H1 (cell line): ENCODE measurements at regions not wholly inside any gene's neighbourhood (a gene's known extent, or its start where the extent isn't known, plus 50 kb on each side); places are given as distances from the start of the nearest gene placed in this dataset.

ENCODE experiments used
- CTCF ChIA-PET: fragments of 300-600 bp; sonication (Branson Sonifier 250); formaldehyde crosslinking; loops from one replicate; lab custom pipeline; 2021; ENCODE audit not compliant: partially characterized antibody; lab: Charles Lee
- POLR2A ChIA-PET: fragments of 300-600 bp; sonication (Branson Sonifier 250); formaldehyde crosslinking; loops from one replicate; lab custom pipeline; 2021; ENCODE audit warnings: inconsistent platforms; ENCODE audit not compliant: partially characterized antibody; lab: Charles Lee
- DNase-seq, 2 experiments: peaks; one replicate each; pipeline versions ENCODE4 v3.0.0 to v3.0.0-alpha.2; 2010 to 2022; ENCODE audit warnings: low spot score in 2 of 2, low read depth in 1 of 2, mixed read lengths in 1 of 2
- FAIRE-seq: peaks from 2 replicates; lab custom pipeline; 2011; peaks lifted over from hg19 to GRCh38; lab: Jason Lieb, UNC
- H2AFZ ChIP-seq: 2 replicates; pipeline ENCODE4 v1.8.1; 2012; ENCODE audit warnings: low read length, inconsistent platforms
- H2AK5ac ChIP-seq: 2 replicates; pipeline ENCODE4 v1.6.1; 2013; ENCODE audit warnings: low read depth, low read length
- H2BK120ac ChIP-seq: replicated peaks from 2 replicates; pipeline ENCODE3; 2013; ENCODE audit warnings: low read depth, low read length, inconsistent platforms
- H2BK12ac ChIP-seq: 2 replicates; pipeline ENCODE4 v1.6.1; 2013; ENCODE audit warnings: low read depth, low read length
- H2BK15ac ChIP-seq: 2 replicates; pipeline ENCODE4 v1.6.1; 2013; ENCODE audit warnings: low read length
- H2BK20ac ChIP-seq: 2 replicates; pipeline ENCODE4 v1.6.1; 2013; ENCODE audit warnings: low read length
- H2BK5ac ChIP-seq: 2 replicates; pipeline ENCODE4 v1.6.1; 2013; ENCODE audit warnings: low read depth, low read length
- H3K14ac ChIP-seq: 2 replicates; pipeline ENCODE4 v1.6.1; 2013; ENCODE audit warnings: inconsistent platforms; ENCODE audit not compliant: insufficient read length
- H3K18ac ChIP-seq: 2 replicates; pipeline ENCODE4 v1.6.1; 2013; ENCODE audit warnings: low read length; ENCODE audit errors: extremely low read depth
- H3K23ac ChIP-seq: 2 replicates; pipeline ENCODE4 v1.6.1; 2013; ENCODE audit warnings: inconsistent platforms; ENCODE audit not compliant: insufficient read length
- H3K23me2 ChIP-seq: 2 replicates; pipeline ENCODE4 v1.6.1; 2013; ENCODE audit warnings: low read depth, low read length
- H3K27ac ChIP-seq: 2 replicates; pipeline ENCODE4 v1.6.1; 2011; ENCODE audit warnings: low read depth, low read length, inconsistent platforms
- H3K27me3 ChIP-seq, 4 experiments: replicated peaks in 1 of 4; 1 replicate in 1 of 4; 2 replicates in 3 of 4; pipeline versions ENCODE4 v1.6.1 to v1.8.1; 2011 to 2013; ENCODE audit warnings: low read length in 3 of 4, mild to moderate bottlenecking in 3 of 4, inconsistent platforms in 2 of 4, mixed read lengths in 2 of 4, moderate library complexity in 1 of 4; ENCODE audit not compliant: control insufficient read depth in 3 of 4, insufficient read depth in 3 of 4; ENCODE audit errors: extremely low read depth in 1 of 4
- H3K36me3 ChIP-seq, 4 experiments: 2 replicates each; pipeline versions ENCODE4 v1.6.1 to v1.8.1; 2011 to 2013; ENCODE audit warnings: mild to moderate bottlenecking in 4 of 4, low read length in 3 of 4, moderate library complexity in 2 of 4, control low read depth in 1 of 4, inconsistent platforms in 1 of 4; ENCODE audit not compliant: insufficient read depth in 4 of 4, control insufficient read depth in 2 of 4
- H3K4ac ChIP-seq: replicated peaks from 2 replicates; pipeline ENCODE3; 2013; ENCODE audit warnings: low read length, low read depth, mixed read lengths, inconsistent platforms; ENCODE audit not compliant: insufficient read length
- H3K4me1 ChIP-seq, 4 experiments: replicated peaks in 1 of 4; 1 replicate in 1 of 4; 2 replicates in 3 of 4; pipeline versions ENCODE4 v1.6.1 to v1.8.1; 2011 to 2013; ENCODE audit warnings: low read length in 3 of 4, inconsistent platforms in 2 of 4, mixed read lengths in 1 of 4; ENCODE audit not compliant: insufficient read depth in 4 of 4, control insufficient read depth in 3 of 4
- H3K4me2 ChIP-seq, 2 experiments: 2 replicates each; pipeline versions ENCODE4 v1.6.1 to v1.8.1; 2011 to 2013; ENCODE audit warnings: low read depth in 2 of 2, low read length in 2 of 2, control low read depth in 1 of 2, inconsistent platforms in 1 of 2, mild to moderate bottlenecking in 1 of 2; ENCODE audit not compliant: insufficient read depth in 1 of 2
- H3K4me3 ChIP-seq, 4 experiments: fragments of 200-600, 300-600 bp in 1 of 4; sonication (generic), shearing (Covaris generic), sonication (Bioruptor Twin) in 1 of 4; 2 replicates each; pipeline versions ENCODE4 v1.5.1 to v1.8.1; 2011 to 2016; ENCODE audit warnings: low read length in 4 of 4, low read depth in 3 of 4, control low read depth in 2 of 4, inconsistent platforms in 2 of 4, mild to moderate bottlenecking in 2 of 4, mixed read lengths in 1 of 4, moderate library complexity in 1 of 4; ENCODE audit not compliant: insufficient read depth in 2 of 4; ENCODE audit errors: extremely low read depth in 1 of 4
- H3K56ac ChIP-seq: replicated peaks from 2 replicates; pipeline ENCODE3; 2013; ENCODE audit warnings: low read depth, mild to moderate bottlenecking, mixed read lengths, low read length, inconsistent platforms; ENCODE audit not compliant: insufficient read length
- H3K79me1 ChIP-seq: 2 replicates; pipeline ENCODE4 v1.6.1; 2013; ENCODE audit warnings: low read depth, low read length, control low read depth
- H3K79me2 ChIP-seq, 2 experiments: 2 replicates each; pipeline versions ENCODE4 v1.6.1 to v1.8.1; 2012 to 2013; ENCODE audit warnings: low read length in 2 of 2, mild to moderate bottlenecking in 2 of 2, inconsistent platforms in 1 of 2; ENCODE audit not compliant: insufficient read depth in 2 of 2, control insufficient read depth in 1 of 2
- H3K9ac ChIP-seq, 4 experiments: replicated peaks in 1 of 4; 1 replicate in 1 of 4; 2 replicates in 3 of 4; pipeline versions ENCODE4 v1.6.1 to v1.8.1; 2011 to 2013; ENCODE audit warnings: low read depth in 3 of 4, low read length in 3 of 4, control low read depth in 2 of 4, mild to moderate bottlenecking in 2 of 4, moderate library complexity in 2 of 4, inconsistent platforms in 1 of 4; ENCODE audit errors: extremely low read depth in 1 of 4
- H3K9me3 ChIP-seq, 2 experiments: 2 replicates each; pipeline versions ENCODE4 v1.6.1 to v1.8.1; 2012 to 2013; ENCODE audit warnings: mild to moderate bottlenecking in 2 of 2, moderate library complexity in 2 of 2, control low read depth in 1 of 2, inconsistent platforms in 1 of 2, low read depth in 1 of 2, low read length in 1 of 2, mixed read lengths in 1 of 2; ENCODE audit not compliant: insufficient read depth in 2 of 2
- H4K20me1 ChIP-seq, 2 experiments: replicated peaks in 1 of 2; 2 replicates each; pipeline versions ENCODE3 to v1.8.1; 2011 to 2013; ENCODE audit warnings: inconsistent platforms in 2 of 2, low read length in 2 of 2, mild to moderate bottlenecking in 1 of 2; ENCODE audit not compliant: insufficient read depth in 2 of 2, control insufficient read depth in 1 of 2
- H4K5ac ChIP-seq: 2 replicates; pipeline ENCODE4 v1.6.1; 2013; ENCODE audit warnings: low read length, low read depth, mixed read lengths, inconsistent platforms; ENCODE audit not compliant: insufficient read length
- H4K8ac ChIP-seq: 2 replicates; pipeline ENCODE4 v1.8.0; 2013; ENCODE audit warnings: mild to moderate bottlenecking, moderate library complexity, low read length, inconsistent platforms; ENCODE audit not compliant: insufficient read depth; ENCODE audit errors: extremely low read depth
- H4K91ac ChIP-seq: replicated peaks from 2 replicates; pipeline ENCODE3; 2013; ENCODE audit warnings: low read length, mixed read lengths, inconsistent platforms; ENCODE audit not compliant: insufficient read length
- BRCA1 ChIP-seq: IDR thresholded peaks from 2 replicates; pipeline ENCODE4 v1.6.1; 2012; ENCODE audit warnings: low read depth, low read length, improper control_type of control experiment
- EGR1 ChIP-seq: IDR thresholded peaks from 2 replicates; pipeline ENCODE4 v1.6.1; 2011; ENCODE audit warnings: low read depth, low read length, borderline replicate concordance
- EZH2 ChIP-seq: fragments of 200-600 bp; sonication (generic); IDR thresholded peaks from 2 replicates; pipeline ENCODE4 v1.7.1; 2012; ENCODE audit warnings: low read depth, mild to moderate bottlenecking, moderate library complexity, low read length, inconsistent platforms; ENCODE audit not compliant: severe bottlenecking
- GABPA ChIP-seq: IDR thresholded peaks from 2 replicates; pipeline ENCODE4 v1.6.1; 2011; ENCODE audit warnings: mild to moderate bottlenecking, low read length, moderate library complexity, borderline replicate concordance; ENCODE audit not compliant: insufficient read depth
- MAFK ChIP-seq: IDR thresholded peaks from 2 replicates; pipeline ENCODE4 v1.6.1; 2012; ENCODE audit warnings: low read depth, mild to moderate bottlenecking, improper control_type of control experiment, low read length
- NANOG ChIP-seq: IDR thresholded peaks from 2 replicates; pipeline ENCODE4 v1.6.1; 2011; ENCODE audit warnings: low read length, low read depth, mild to moderate bottlenecking, inconsistent platforms; ENCODE audit not compliant: insufficient read depth, poor library complexity, severe bottlenecking
- POLR2AphosphoS5 ChIP-seq: IDR thresholded peaks from 2 replicates; pipeline ENCODE4 v1.6.1; 2011; ENCODE audit warnings: low read depth, low read length
- RFX5 ChIP-seq: IDR thresholded peaks from 2 replicates; pipeline ENCODE4 v1.6.1; 2011; ENCODE audit warnings: low read depth, low read length, improper control_type of control experiment, borderline replicate concordance
- RNF2 ChIP-seq: fragments of 200-900, 300-1000 bp; sonication (generic); IDR thresholded peaks from 2 replicates; pipeline ENCODE4 v1.7.1; 2016; ENCODE audit warnings: borderline replicate concordance, low read depth, mild to moderate bottlenecking, antibody characterized with exemption, low read length; ENCODE audit not compliant: poor library complexity, severe bottlenecking; ENCODE audit errors: missing control alignments
- SAP30 ChIP-seq: fragments of 300-600 bp; sonication (generic); IDR thresholded peaks from 2 replicates; pipeline ENCODE4 v1.7.1; 2012; ENCODE audit warnings: low read length, moderate library complexity, mild to moderate bottlenecking, inconsistent platforms; ENCODE audit not compliant: insufficient read depth, insufficient replicate concordance
- SP4 ChIP-seq: IDR thresholded peaks from 2 replicates; pipeline ENCODE4 v1.6.1; 2012; ENCODE audit warnings: low read length, inconsistent platforms
- TAF7 ChIP-seq: optimal IDR thresholded peaks from 2 replicates; pipeline ENCODE3; 2011; ENCODE audit warnings: low read depth, mild to moderate bottlenecking, inconsistent platforms, low read length, moderate library complexity, borderline replicate concordance
- USF2 ChIP-seq: IDR thresholded peaks from 2 replicates; pipeline ENCODE4 v1.6.1; 2011; ENCODE audit warnings: low read length, improper control_type of control experiment
- WGBS, 2 experiments: shearing (Covaris generic) in 1 of 2; methylation state at CpG; one replicate each; pipeline versions ENCODE4 v1.1.6 to v1.1.7; 2013 to 2015; ENCODE audit warnings: low lambda C conversion rate in 2 of 2, mixed read lengths in 2 of 2, inconsistent platforms in 1 of 2, low coverage in 1 of 2, missing lambda C conversion rate in 1 of 2; ENCODE audit not compliant: insufficient replicate concordance in 2 of 2, insufficient coverage in 1 of 2, insufficient read length in 1 of 2; ENCODE audit errors: extremely low coverage in 1 of 2, missing lambda C conversion rate in 1 of 2; 5-methylcytosine and 5-hydroxymethylcytosine counted together

- Histone ChIP-seq H4K20me1 (no peaks in the 10 kb centered on the region), H3K9me3 (peaks cover 0 to 5% of the 10 kb centered on the region in 2 experiments; a peak in 1 of 4 replicates), H2AK5ac (no peak overlapping the region), H3K14ac (no peak overlapping the region), H3K79me2 (no peaks in the 10 kb centered on the region), H3K4ac (no peak overlapping the region), H3K23me2 (peaks cover 4% of the 10 kb centered on the region; the same call in 1 of the 2 replicates), H4K91ac (no peak overlapping the region), H3K79me1 (no peaks in the 10 kb centered on the region), H3K4me3 (no peak overlapping the region), H3K56ac (no peak overlapping the region), H4K8ac (no peak overlapping the region), H3K4me1 (no peaks in the 10 kb centered on the region), H2AFZ (no peak overlapping the region), H3K23ac (no peak overlapping the region), H3K36me3 (no peaks in the 10 kb centered on the region), H2BK120ac (no peak overlapping the region), H2BK20ac (no peak overlapping the region), H2BK5ac (no peak overlapping the region), H3K18ac (no peak overlapping the region), H4K5ac (no peak overlapping the region), H3K27me3 (peaks cover 0 to 2% (median 0%) of the 10 kb centered on the region in 4 experiments; a peak in 1 of 7 replicates), H2BK15ac (no peak overlapping the region), H3K9ac (no peak overlapping the region), H3K4me2 (no peak overlapping the region), H3K27ac (no peak overlapping the region), H2BK12ac (no peak overlapping the region)
- POLR2A ChIA-PET: no interaction called here
- DNase-seq (no peak), FAIRE-seq (no peak)
- TF ChIP-seq BRCA1 (no peak), USF2 (no peak), GABPA (no peak), MAFK (no peak), SAP30 (no peak), NANOG (no peak), SP4 (no peak), EGR1 (no peak), RFX5 (no peak), RNF2 (no peak), EZH2 (no peak), POLR2AphosphoS5 (no peak), TAF7 (no peak)
- CTCF ChIA-PET: no interaction called here
- WGBS, 2 experiments: 74% methylated on average over 4 of the region's 4 CpGs; no CpG with 5 or more reads in 1 of the 2 experiments
These were observed 65.4 kb upstream of the NNAT start for GRCh38 chr20:37455659-37456058.
